Tibial nerve (tissue), 4 donors: ENCODE measurements at regions not wholly inside any gene's neighbourhood (a gene's known extent, or its start where the extent isn't known, plus 50 kb on each side); places are given as distances from the start of the nearest gene placed in this dataset.

Experiments used
- CTCF ChIP-seq, 5 experiments: fragments of 200-600 bp in 3 of 5; fragments of 450-650 bp in 2 of 5; sonication (generic) in 3 of 5; IDR thresholded peaks; one replicate each; pipeline ENCODE4 v1.5.1; 2016 to 2019; ENCODE audit warnings: antibody characterized with exemption in 5 of 5, mild to moderate bottlenecking in 3 of 5, moderate library complexity in 2 of 5
- EP300 ChIP-seq, 2 donors: sonication (generic); formaldehyde crosslinking; IDR thresholded peaks; one replicate each; pipeline ENCODE4 v1.6.1; 2017; ENCODE audit warnings: antibody characterized with exemption in 2 of 2, mild to moderate bottlenecking in 1 of 2
- POLR2A ChIP-seq, 2 donors: fragments of 450-650 bp; IDR thresholded peaks; one replicate each; pipeline ENCODE4 v1.6.1; 2017; ENCODE audit warnings: antibody characterized with exemption in 2 of 2, mild to moderate bottlenecking in 2 of 2, moderate library complexity in 2 of 2

- TF ChIP-seq POLR2A (IDR thresholded peaks at IDR 0.05) (no peak), CTCF (IDR thresholded peaks at IDR 0.05) (no peak), EP300 (IDR thresholded peaks at IDR 0.05) (no peak)
Measured at GRCh38 chr1:98515744-98516143, 145.8 kb upstream of the SNX7 start.
